Trophoblast cell (in vitro differentiated cells and primary cell): ENCODE measurements at regions not wholly inside any gene's neighbourhood (a gene's known extent, or its start where the extent isn't known, plus 50 kb on each side); places are given as distances from the start of the nearest gene placed in this dataset.

Experiments used
- DNase-seq, 2 donors: peaks; one replicate each; pipeline ENCODE4 v3.0.0-alpha.2; 2016
- H2AFZ ChIP-seq: 2 replicates; pipeline ENCODE4 v1.6.1; 2013; ENCODE audit warnings: low read length, moderate library complexity, mild to moderate bottlenecking; ENCODE audit not compliant: insufficient read depth, poor library complexity
- H2AK5ac ChIP-seq: 2 replicates; pipeline ENCODE4 v1.6.1; 2013; ENCODE audit warnings: mild to moderate bottlenecking, low read length
- H2BK120ac ChIP-seq: 2 replicates; pipeline ENCODE4 v1.6.1; 2013; ENCODE audit warnings: low read length, mild to moderate bottlenecking, moderate library complexity; ENCODE audit not compliant: insufficient read depth, poor library complexity
- H2BK12ac ChIP-seq: 2 replicates; pipeline ENCODE4 v1.6.1; 2013; ENCODE audit warnings: mild to moderate bottlenecking, low read length, moderate library complexity
- H2BK5ac ChIP-seq: 2 replicates; pipeline ENCODE4 v1.6.1; 2013; ENCODE audit warnings: low read length, low read depth, moderate library complexity, mild to moderate bottlenecking; ENCODE audit not compliant: poor library complexity
- H3K14ac ChIP-seq: 2 replicates; pipeline ENCODE4 v1.6.1; 2013; ENCODE audit warnings: mild to moderate bottlenecking, low read length
- H3K18ac ChIP-seq: 2 replicates; pipeline ENCODE4 v1.6.1; 2013; ENCODE audit warnings: mild to moderate bottlenecking, low read length
- H3K23ac ChIP-seq: 2 replicates; pipeline ENCODE4 v1.6.1; 2013; ENCODE audit warnings: low read length
- H3K27ac ChIP-seq: 2 replicates; pipeline ENCODE4 v1.5.1; 2013; ENCODE audit warnings: low read depth, mild to moderate bottlenecking, inconsistent platforms, low read length, moderate library complexity
- H3K27me3 ChIP-seq: 2 replicates; pipeline ENCODE4 v1.6.1; 2013; ENCODE audit warnings: inconsistent platforms, mild to moderate bottlenecking, low read length, moderate library complexity; ENCODE audit not compliant: insufficient read depth
- H3K36me3 ChIP-seq, 2 experiments: 1 replicate in 1 of 2; 2 replicates in 1 of 2; pipeline ENCODE4 v1.6.1; 2013; ENCODE audit warnings: low read length in 2 of 2, mild to moderate bottlenecking in 2 of 2, moderate library complexity in 1 of 2; ENCODE audit not compliant: insufficient read depth in 2 of 2, control insufficient read depth in 1 of 2
- H3K4ac ChIP-seq: 2 replicates; pipeline ENCODE4 v1.6.1; 2013; ENCODE audit warnings: low read depth, mild to moderate bottlenecking, low read length, moderate library complexity
- H3K4me1 ChIP-seq, 2 experiments: 1 replicate in 1 of 2; 2 replicates in 1 of 2; pipeline ENCODE4 v1.6.1; 2013; ENCODE audit warnings: low read length in 2 of 2, mild to moderate bottlenecking in 2 of 2, moderate library complexity in 1 of 2; ENCODE audit not compliant: insufficient read depth in 2 of 2, control insufficient read depth in 1 of 2
- H3K4me2 ChIP-seq: 2 replicates; pipeline ENCODE4 v1.6.1; 2013; ENCODE audit warnings: inconsistent platforms, mild to moderate bottlenecking, low read length, moderate library complexity
- H3K4me3 ChIP-seq: 2 replicates; pipeline ENCODE4 v1.5.1; 2013; ENCODE audit warnings: mild to moderate bottlenecking, low read depth, low read length, inconsistent platforms
- H3K79me1 ChIP-seq: one replicate; pipeline ENCODE4 v1.6.1; 2013; ENCODE audit warnings: low read length
- H3K79me2 ChIP-seq: 2 replicates; pipeline ENCODE4 v1.6.1; 2013; ENCODE audit warnings: low read length, mild to moderate bottlenecking; ENCODE audit not compliant: control insufficient read depth, insufficient read depth, poor library complexity
- H3K9ac ChIP-seq: 2 replicates; pipeline ENCODE4 v1.6.1; 2013; ENCODE audit warnings: mild to moderate bottlenecking, low read length
- H3K9me3 ChIP-seq: 2 replicates; pipeline ENCODE4 v1.6.1; 2013; ENCODE audit warnings: low read depth, mild to moderate bottlenecking, control low read depth, inconsistent platforms, low read length; ENCODE audit not compliant: insufficient read depth
- H4K12ac ChIP-seq: 2 replicates; pipeline ENCODE4 v1.6.1; 2013; ENCODE audit warnings: low read depth, mild to moderate bottlenecking, low read length, moderate library complexity
- H4K8ac ChIP-seq: 2 replicates; pipeline ENCODE4 v1.6.1; 2013; ENCODE audit warnings: low read depth, mild to moderate bottlenecking, low read length, moderate library complexity
- H4K91ac ChIP-seq: one replicate; pipeline ENCODE4 v1.6.1; 2013; ENCODE audit warnings: low read depth, mild to moderate bottlenecking, low read length, moderate library complexity
- WGBS: extraction: QIAGEN DNeasy Blood & Tissue Kit; methylation state at CpG from one replicate; pipeline ENCODE4 v1.1.7; 2013; ENCODE audit warnings: missing lambda C conversion rate; ENCODE audit not compliant: insufficient read length, insufficient coverage; ENCODE audit errors: extremely low coverage; 5-methylcytosine and 5-hydroxymethylcytosine counted together

DNA sequence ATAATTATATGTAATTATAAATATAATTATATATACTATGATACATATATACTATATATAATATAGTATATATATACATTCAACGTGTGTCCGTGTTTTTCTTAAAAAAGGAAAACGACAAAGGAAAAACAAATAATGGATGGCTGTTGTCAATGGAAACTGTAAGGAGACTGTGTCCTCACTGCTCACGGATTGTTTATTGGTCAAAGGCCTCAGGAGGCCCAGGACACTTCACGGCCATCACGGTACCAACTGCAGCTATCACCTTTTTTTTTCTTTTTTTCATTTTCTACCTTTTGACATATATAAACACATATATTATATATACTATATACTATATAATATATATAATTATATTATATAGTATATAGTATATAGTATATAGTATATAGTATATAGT lies 113.4 kb downstream of the SPTSSA start:
- Histone ChIP-seq H3K4ac (no peak overlapping the region), H2AK5ac (no peak overlapping the region), H3K9me3 (peaks cover 4% of the 10 kb centered on the region), H3K4me3 (no peak overlapping the region), H3K4me2 (no peak overlapping the region), H3K9ac (no peak overlapping the region), H3K14ac (no peak overlapping the region), H3K79me2 (no peaks in the 10 kb centered on the region), H4K12ac (no peak overlapping the region), H3K36me3 (peaks cover 0 to 5% of the 10 kb centered on the region in 2 experiments), H4K91ac (no peak overlapping the region), H3K79me1 (no peaks in the 10 kb centered on the region), H3K23ac (no peak overlapping the region), H2AFZ (no peak overlapping the region), H2BK5ac (no peak overlapping the region), H2BK12ac (no peak overlapping the region), H3K27me3 (no peaks in the 10 kb centered on the region), H3K27ac (no peak overlapping the region), H3K4me1 (no peaks in the 10 kb centered on the region), H4K8ac (no peak overlapping the region), H3K18ac (no peak overlapping the region), H2BK120ac (no peak overlapping the region)
- no CpG with 5 or more reads among the region's 6 CpGs for WGBS
- no peak for DNase-seq

DNA sequence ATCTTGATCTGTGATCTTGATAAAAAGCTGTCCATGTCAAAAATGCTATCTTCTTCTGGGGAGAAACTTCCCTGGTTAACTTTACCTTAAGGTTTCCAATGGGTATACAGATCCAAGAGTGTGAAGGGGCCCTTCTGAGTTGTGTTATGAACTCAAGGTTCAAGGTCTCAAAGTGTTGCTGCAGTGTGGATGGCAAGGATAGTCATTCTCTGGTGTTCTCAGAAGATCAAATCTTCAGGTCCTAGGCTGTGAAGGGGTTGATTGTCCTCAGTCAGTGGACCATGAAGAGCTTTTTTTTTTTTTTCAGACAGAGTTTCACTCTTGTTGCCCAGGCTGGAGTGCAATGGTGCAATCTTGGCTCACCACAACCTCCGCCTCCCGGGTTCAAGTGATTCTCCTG lies 114.4 kb downstream of the SPTSSA start:
- DNase-seq: peak in 1 of 2 donors; percentile 59
- Histone ChIP-seq H3K4me2 (no peak overlapping the region), H4K91ac (no peak overlapping the region), H3K27me3 (no peaks in the 10 kb centered on the region), H2AFZ (no peak overlapping the region), H3K79me1 (no peaks in the 10 kb centered on the region), H3K18ac (no peak overlapping the region), H3K9ac (no peak overlapping the region), H3K79me2 (no peaks in the 10 kb centered on the region), H2BK5ac (no peak overlapping the region), H4K8ac (no peak overlapping the region), H3K4ac (no peak overlapping the region), H3K4me3 (no peak overlapping the region), H2BK12ac (no peak overlapping the region), H3K27ac (no peak overlapping the region), H3K14ac (no peak overlapping the region), H3K4me1 (no peaks in the 10 kb centered on the region), H2BK120ac (no peak overlapping the region), H3K23ac (no peak overlapping the region), H4K12ac (no peak overlapping the region), H3K36me3 (peaks cover 0 to 5% of the 10 kb centered on the region in 2 experiments), H3K9me3 (peaks cover 4% of the 10 kb centered on the region), H2AK5ac (no peak overlapping the region)
- WGBS: no CpG with 5 or more reads among the region's 2 CpGs

GRCh38 chr14:34345718-34346465 lies 116.1 kb downstream of the SPTSSA start:
- no peak overlapping the region for H2BK120ac ChIP-seq
- H3K4ac ChIP-seq: no peak overlapping the region
- no peaks in the 10 kb centered on the region for H3K79me1 ChIP-seq
- no peak overlapping the region for H2AFZ ChIP-seq
- H2AK5ac ChIP-seq: no peak overlapping the region
- no peaks in the 10 kb centered on the region for H3K4me1 ChIP-seq
- H3K9ac ChIP-seq: no peak overlapping the region
- H2BK5ac ChIP-seq: no peak overlapping the region
- no peaks in the 10 kb centered on the region for H3K27me3 ChIP-seq
- no peak overlapping the region for H3K4me2 ChIP-seq
- WGBS: no CpG with 5 or more reads among the region's 26 CpGs
- no peak overlapping the region for H2BK12ac ChIP-seq
- no peak overlapping the region for H3K27ac ChIP-seq
- H3K14ac ChIP-seq: no peak overlapping the region
- no peak overlapping the region for H3K18ac ChIP-seq
- H4K91ac ChIP-seq: no peak overlapping the region
- H3K23ac ChIP-seq: no peak overlapping the region
- no peak for DNase-seq
- H4K8ac ChIP-seq: no peak overlapping the region
- peaks cover 4% of the 10 kb centered on the region for H3K9me3 ChIP-seq
- peaks cover 0 to 5% of the 10 kb centered on the region in 2 experiments for H3K36me3 ChIP-seq
- H3K79me2 ChIP-seq: no peaks in the 10 kb centered on the region
- H4K12ac ChIP-seq: no peak overlapping the region
- peak overlapping the region; percentile 30 for H3K4me3 ChIP-seq

GRCh38 chr14:34344318-34344717 lies 117.7 kb downstream of the SPTSSA start:
- no peak overlapping the region for H3K4me2 ChIP-seq
- H2AK5ac ChIP-seq: no peak overlapping the region
- H3K18ac ChIP-seq: no peak overlapping the region
- no CpG with 5 or more reads among the region's 5 CpGs for WGBS
- no peak overlapping the region for H4K8ac ChIP-seq
- no peaks in the 10 kb centered on the region for H3K79me2 ChIP-seq
- H3K79me1 ChIP-seq: no peaks in the 10 kb centered on the region
- no peak for DNase-seq
- H3K9ac ChIP-seq: no peak overlapping the region
- no peak overlapping the region for H3K23ac ChIP-seq
- no peak overlapping the region for H3K14ac ChIP-seq
- peaks cover 0 to 5% of the 10 kb centered on the region in 2 experiments for H3K36me3 ChIP-seq
- H4K91ac ChIP-seq: no peak overlapping the region
- no peak overlapping the region for H3K4me3 ChIP-seq
- no peak overlapping the region for H2BK5ac ChIP-seq
- H3K4me1 ChIP-seq: peaks cover 0 to 3% of the 10 kb centered on the region in 2 experiments
- no peak overlapping the region for H2AFZ ChIP-seq
- H4K12ac ChIP-seq: no peak overlapping the region
- H3K27me3 ChIP-seq: no peaks in the 10 kb centered on the region
- no peak overlapping the region for H2BK12ac ChIP-seq
- no peak overlapping the region for H3K4ac ChIP-seq
- H3K27ac ChIP-seq: no peak overlapping the region
- H3K9me3 ChIP-seq: peaks cover 4% of the 10 kb centered on the region
- H2BK120ac ChIP-seq: no peak overlapping the region
